GM18498 (cell line): ENCODE measurements at regions not wholly inside any gene's neighbourhood (a gene's known extent, or its start where the extent isn't known, plus 50 kb on each side); places are given as distances from the start of the nearest gene placed in this dataset.

Experiments
- ATAC-seq: cut with Tn5 transposase; IDR thresholded peaks from one replicate; pipeline ENCODE4 v1.9.1; 2021; ENCODE audit warnings: mild to moderate bottlenecking, moderate library complexity; ENCODE audit not compliant: unreplicated experiment

DNA sequence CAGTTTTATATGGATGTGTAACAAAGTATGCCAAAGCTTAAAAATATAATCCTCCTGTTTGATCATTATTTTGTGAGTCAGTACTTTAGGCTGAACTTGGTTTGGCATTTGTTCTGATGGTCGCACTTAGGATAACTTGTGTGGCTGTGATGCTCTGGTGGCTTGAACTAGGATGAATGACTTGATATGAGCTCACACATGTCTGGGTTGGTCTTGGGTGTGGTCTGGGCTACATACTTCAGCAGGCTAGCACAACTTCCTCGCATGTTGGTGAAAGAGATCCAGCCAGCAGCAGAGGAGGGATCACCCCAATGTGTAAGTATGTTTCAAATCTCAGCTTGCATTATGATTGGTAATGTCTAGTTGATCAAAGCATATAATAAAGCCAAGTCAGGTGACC lies 969.1 kb upstream of the PCDH9 start:
- ATAC-seq = no peak

DNA sequence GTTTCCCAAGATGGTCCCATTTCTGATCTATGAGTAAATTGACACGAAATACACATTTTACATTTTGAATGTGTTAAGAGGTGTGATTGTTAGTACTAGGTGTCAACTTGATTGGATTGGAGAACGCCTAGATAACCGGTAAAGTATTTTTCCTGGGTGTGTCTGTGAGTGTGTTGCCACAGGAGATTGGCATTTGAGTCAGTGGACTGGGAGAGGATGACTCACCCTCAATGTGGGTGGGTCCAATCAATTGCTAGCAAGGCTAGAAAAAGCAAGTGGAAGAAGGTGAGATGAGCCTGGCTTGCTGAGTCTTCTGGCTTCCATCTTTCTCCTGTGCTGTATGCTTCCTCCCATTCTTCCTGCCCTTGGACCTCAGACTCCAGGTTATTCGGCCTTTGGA lies 960.7 kb upstream of the PCDH9 start:
- no peak for ATAC-seq

DNA sequence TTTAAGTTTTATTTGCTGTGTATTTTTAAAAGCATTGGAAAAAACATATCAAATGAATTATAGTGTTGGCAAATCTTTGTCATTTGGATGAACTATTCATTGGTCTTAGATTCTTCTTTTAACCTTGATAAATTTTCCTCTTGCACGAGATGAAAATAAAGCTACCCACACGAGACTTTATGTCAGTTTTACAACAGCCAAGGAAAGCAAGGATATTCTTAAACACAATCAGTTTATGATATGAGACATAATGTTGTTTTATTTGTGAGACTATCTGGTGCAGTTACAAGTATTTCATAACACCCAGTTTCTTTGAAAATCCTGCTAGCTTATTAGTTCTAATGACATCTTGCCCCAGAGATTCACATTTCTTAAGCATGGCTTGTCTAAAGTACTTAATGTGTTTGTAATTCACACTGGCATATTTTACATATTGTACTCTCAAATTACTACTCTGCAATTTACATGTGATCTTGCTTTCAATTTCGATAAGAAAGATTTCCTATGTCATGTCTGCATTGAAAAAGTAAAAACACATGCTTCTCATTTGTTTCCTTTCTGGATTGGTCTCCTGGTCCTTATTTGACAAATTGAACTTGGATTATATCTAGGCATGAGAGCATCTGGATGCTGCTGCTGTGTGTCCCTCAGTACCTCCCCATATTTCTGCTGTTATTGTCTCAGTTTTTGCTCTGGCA lies 955.5 kb upstream of the PCDH9 start:
- ATAC-seq = no peak

DNA sequence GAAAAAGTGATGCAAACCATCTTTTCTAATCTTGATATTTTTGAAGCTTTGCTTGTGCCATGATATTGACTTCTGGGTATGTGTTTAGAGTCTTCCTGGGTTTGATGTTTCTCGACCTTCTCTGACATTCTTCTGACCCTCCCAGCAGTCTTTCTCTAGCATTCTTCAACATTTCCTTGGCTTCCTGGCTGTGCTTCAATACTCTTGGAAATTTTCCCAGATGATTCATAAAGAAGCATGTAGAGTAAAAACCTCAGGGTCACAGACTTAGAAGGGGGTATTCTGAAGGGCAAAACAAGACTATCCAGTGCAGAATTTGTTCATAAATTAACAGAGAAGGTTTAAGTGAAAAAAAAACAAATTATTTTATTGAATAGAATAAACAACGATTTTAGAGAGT lies 946.3 kb upstream of the PCDH9 start:
- ATAC-seq = no peak

DNA sequence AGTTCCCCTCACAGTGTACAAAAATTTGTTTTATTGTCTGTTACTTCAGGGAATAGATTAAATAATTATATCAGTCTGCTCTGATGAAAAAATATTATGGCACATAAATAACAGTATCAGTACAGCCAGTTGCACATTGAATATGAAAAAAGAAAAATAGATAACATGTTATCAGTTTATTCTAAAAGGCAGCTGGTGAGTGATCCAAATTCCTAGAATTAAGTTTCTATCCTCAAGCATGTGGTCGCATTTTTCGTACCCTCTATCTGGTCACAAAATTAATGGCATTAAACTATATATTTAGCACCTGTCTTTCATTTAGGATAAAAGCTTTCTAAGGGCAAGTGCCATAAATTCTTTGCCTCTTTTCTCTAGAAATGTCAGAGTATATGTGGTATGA lies 944.8 kb upstream of the PCDH9 start:
- no peak for ATAC-seq

DNA sequence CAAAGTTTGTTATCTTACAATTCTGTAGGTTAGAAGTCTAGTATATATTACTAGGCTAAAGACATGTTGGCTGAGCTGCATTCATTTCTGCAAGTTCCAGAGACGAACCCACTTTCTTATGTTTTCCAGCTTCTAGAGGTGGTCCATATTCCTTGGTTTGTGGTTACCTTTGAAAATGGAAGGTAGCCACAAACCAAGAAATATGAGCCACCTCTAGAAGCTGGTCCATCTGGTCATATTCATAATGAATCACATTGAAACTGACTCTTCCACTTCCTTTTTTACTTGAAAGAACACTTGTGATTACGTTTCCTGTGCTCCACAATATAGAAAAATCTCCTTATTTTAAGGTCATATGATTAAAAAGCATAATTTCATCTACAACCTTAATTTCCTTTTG lies 943.0 kb upstream of the PCDH9 start:
- no peak for ATAC-seq

DNA sequence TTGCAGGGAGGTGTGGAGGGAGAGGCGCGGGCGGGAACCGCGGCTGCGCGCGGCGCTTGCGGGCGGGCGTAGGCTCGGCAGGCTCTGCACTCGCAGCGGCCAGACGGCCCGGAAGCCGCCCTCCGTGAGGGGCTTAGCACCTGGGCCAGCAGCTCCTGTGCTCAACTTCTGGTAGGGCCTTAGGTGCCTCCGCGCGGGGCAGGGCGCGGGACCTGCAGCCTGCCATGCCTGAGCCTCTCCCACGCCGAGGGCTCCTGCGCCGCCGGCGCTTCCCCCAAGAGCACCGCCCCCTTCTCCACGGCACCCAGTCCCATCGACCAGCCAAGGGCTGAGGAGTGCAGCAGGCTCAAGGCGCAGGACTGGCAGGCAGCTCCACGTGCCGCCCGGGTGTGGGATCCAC lies 940.8 kb upstream of the PCDH9 start:
- ATAC-seq = no peak

DNA sequence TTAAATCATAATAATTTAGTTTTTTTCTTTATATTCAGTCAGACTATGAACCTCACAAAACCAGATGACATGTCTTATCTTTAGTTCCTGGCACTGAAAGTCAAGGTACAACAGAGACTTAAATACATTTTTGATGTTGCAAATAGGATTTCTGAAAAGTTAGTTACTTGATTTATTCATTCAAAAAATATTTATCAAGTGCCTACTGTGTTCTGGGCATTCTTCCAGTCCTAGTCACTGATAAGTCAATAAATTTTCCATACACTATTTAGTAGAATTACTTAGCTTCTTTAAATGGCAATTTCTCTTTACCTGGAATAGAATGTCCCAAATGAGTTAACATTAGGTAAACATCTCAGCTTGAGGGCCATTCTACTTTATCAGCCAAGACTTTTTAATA lies 938.3 kb upstream of the PCDH9 start:
- no peak for ATAC-seq

DNA sequence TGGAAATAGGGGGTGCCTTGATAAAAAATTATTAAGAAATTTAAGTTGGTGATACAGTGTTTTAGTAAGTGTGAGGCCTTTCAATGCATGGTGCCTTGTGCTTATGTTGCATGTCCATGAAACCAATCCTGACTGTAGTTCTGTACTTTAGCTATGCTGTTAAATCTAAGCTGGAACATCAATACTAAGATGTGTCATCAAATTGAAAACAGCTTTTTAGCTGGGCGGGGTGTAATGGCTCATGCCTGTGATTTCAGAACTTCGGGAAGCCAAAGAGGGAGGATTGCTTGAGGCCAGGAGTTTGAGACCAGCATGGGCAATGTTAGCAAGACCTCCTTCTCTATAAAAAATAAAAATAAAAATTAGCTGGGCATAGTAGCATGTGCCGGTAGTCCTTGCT lies 930.3 kb upstream of the PCDH9 start:
- no peak for ATAC-seq

DNA sequence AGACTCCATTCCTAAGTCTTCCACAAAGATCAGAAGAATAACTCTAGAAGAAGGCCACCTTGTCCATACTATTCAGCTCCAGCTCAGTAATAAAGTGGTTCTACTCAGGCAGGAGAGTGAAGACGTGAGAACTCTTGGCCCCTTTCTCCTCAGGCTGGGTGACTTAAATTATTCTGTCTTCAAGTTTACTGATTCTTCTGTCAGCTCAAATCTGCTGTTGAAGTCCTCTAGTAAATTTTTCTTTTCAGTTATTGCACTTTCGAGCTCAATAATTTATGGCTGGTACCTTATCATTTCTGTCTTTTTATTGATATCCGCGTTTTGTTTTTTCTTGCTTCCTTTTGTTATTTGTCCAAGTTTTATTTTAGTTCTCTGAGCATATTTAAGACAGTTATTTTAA lies 922.3 kb upstream of the PCDH9 start:
- ATAC-seq = no peak

DNA sequence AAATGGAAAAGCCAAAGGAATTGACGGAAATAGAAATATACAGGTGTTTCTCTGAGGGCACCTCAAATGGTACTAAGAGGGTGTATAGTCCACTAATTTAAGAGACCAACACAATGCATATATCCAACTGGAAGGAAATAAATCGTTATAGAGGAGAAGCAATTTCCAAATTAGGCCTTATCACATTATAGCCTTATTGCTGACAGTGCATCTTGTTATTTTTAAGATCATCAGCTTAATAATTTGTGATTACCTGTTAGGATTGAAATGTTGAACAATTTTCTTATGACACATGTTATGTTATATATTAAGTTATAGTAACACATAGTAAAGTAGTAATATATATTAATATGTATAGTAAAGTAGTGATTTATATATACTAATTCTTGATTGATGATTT lies 915.7 kb upstream of the PCDH9 start:
- ATAC-seq = no peak

DNA sequence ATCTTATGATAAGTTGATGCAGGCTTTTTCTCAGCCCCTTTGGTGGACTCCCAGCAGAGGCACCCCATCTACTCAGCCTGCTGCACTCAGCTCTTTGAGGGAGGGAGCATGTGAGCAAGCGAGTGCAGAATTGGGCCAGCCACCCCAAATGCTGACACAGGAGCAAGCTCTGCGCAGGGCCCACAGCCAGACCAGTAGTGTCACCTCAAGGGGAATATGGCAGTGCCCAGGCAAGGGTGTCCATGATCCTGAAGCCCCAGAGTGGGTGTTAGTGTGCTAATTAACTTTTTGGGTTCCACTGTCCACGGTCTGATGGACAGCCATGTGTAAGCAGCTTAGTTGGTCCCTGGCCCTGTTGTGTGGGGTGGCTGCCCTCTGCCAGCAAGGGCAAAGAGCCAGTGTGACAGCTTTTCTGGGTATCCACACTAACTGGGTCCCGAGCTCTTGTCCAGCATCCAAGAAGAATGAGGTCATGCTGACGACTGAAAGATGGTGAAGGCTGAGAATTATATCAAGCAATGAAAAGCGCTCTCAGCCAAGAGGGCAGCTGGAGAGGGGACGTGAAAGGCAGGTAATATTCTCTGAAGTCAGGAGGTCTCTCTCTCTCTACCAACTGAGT lies 898.3 kb upstream of the PCDH9 start:
- no peak for ATAC-seq

DNA sequence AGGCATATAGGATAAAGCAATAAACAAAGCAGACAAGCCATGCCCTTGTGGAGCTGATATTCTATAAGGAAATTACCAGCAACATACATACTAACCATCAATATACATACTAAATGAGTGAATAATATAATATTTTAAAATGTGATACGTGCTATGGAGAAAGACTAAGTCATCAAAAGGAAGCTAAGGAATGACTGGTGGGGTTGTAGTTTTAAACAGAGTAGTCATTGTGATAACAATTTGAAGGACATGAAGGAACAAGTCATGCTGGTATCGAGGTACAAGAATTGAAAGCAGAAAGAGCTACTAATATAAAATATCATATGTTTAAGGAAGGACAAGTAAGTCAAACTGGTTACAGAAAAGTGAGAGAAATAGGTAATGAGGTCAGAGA lies 894.9 kb upstream of the PCDH9 start:
- no peak for ATAC-seq

DNA sequence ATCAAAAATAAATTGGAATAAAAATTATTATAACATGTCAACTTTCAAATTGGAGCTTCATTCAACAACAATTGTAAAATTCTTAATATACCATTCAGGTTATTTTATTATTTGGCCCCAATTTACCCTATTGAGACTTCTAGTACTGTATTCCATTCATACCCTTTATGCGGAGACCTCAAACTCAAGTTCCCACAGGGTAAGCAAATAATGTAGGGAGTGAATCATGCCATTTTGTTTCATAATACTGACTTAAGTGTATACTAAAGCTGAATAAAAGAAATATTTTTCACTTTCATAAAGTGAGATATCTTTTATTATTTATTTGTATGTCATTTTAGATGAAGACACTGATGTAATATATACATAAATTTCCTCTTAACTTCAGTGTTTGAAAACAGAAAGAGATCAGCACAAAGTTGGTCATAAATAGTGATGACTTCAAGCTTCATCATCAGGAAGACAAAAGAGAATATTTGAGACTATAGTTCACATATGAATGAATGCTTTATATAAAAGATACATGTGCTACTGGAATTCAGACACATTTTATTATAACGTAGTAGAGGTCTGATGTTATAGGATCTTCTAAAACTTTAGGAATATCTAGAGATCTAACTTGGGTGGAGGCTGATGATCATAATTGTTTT lies 894.4 kb upstream of the PCDH9 start:
- ATAC-seq = no peak

DNA sequence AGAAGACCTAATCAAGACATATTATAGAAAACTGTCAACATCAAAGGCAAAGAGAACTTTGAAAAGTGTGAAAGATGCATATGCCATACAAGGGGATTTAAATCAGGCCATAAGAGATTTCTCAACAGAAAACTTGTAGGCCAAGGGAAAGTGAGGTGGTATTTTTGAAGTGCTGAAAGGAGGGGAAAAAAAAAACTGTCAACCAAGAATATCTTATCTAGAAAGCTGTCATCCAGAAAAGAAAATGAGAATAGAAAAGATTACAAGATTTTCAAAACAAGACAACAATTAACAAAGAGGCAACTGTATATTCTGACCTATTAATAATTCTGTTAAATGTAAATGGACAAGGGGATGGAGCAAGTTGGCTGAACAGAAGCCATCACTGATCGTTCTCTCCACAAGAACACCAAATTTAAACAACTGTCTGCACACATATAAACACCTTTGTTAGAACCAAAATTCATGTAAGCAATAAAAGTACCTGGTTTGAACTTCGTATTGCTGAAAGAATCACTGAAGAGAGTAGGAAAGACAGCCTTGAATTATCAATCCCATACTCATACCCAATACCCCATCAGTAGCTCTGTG lies 880.1 kb upstream of the PCDH9 start:
- ATAC-seq = no peak

DNA sequence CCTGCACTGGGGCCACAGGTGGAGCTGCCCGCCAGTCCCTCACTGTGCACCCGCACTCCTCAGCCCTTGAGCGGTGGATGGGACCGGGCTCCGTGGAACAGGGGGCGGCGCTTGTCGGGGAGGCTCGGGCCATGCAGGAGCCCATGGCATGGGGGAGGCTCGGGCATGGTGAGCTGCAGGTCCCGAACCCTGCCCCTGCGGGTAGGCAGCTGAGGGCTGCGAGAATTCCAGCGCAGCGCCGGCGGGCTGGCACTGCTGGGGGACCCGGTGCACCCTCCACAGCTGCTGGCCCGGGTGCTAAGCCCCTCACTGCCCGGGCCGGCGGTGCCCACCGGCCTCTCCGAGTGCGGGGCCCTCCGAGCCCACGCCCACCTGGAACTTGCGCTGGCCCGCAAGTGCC lies 877.5 kb upstream of the PCDH9 start:
- no peak for ATAC-seq

DNA sequence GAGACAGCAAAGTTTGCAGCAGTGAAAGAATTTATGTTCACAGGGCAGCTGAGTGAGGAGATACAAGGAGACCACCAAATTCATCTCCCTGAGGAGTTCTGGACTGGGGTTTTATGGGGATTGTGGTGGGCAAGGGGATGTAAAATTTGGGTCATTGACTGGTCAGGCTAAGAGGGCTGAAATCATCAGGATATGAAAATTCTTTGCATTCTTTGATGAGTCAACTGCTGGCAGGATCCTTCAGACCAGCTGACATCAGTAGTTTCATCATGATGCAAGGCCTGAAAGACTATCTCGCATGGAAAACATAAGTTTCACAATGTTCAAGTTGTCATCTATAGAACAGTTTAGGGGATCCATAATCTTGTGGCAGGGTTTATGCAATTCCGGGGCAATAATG lies 869.5 kb upstream of the PCDH9 start:
- ATAC-seq = no peak

DNA sequence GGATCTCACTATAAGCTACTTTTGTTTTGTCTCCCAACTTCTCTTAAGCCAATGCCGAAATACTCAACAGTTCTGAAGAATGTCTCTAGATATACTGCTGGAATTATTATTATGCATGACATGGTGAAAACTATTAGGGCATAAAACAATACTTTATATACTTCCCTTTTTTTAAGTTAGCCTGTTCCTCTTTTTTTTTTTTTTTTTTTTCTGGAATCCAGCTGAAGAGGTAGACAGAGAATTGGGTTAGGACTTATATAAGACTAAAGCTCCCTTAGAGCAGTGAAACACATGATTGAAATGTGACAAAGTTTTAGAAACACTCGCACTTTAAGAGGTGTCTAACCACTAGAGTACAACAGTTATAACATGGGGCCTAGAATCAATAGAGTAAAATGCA lies 850.9 kb upstream of the PCDH9 start:
- no peak for ATAC-seq

DNA sequence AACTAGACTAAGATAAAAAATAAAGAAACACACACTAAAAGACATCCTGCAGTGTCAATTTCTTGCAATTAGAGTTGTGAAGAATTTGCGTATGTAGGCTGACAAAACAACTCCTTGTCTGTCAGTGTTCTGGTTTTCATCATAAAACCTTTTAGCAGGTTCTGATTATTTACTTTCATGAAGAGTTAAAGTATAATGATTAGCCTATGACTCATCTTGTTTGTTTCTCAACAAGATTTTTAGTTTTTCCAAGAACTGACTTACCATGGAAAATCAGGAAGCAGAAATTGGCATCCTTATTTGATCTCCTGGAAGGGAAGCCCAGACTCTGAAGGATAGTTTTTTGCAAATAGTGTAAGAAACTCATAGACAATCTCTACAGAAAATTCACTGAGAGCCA lies 848.7 kb upstream of the PCDH9 start:
- no peak for ATAC-seq

DNA sequence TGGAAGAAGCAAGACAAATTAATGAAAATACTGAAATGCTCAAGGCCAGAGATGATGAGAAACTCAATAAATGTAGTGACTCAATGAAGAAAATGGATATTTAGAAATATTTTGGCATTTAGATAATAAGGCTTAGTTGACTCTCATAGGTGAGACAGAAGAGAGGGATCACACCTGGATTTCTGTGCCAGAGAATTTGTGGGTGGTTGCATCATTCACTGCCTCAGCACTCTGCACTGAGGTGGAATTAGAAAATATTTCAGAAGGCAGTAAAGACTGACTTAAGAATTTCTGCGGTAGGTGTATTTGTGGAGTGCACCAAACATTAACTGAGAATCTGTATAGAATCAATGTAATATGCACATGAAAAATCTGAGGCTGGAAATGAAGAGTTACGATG lies 848.3 kb upstream of the PCDH9 start:
- ATAC-seq = no peak

DNA sequence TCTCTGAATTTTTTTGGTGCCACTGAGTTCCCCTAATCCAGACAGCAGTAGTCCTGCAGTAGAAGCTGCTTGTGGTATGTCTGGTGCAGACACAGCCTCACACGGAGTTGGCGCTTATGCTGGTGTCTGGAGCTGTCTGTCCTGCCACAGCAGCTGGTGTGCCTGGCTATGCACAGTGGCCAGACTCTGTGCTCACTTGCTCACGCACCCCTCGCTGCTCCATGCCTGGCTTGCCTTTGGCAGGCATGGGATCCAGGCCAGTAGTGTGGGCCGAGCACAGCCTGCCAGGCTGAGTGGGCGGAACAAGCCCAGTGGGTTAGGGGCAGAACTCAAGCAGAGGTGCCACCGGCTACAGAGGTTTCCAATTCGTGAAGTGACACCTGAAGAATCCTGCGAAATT lies 845.9 kb upstream of the PCDH9 start:
- no peak for ATAC-seq

DNA sequence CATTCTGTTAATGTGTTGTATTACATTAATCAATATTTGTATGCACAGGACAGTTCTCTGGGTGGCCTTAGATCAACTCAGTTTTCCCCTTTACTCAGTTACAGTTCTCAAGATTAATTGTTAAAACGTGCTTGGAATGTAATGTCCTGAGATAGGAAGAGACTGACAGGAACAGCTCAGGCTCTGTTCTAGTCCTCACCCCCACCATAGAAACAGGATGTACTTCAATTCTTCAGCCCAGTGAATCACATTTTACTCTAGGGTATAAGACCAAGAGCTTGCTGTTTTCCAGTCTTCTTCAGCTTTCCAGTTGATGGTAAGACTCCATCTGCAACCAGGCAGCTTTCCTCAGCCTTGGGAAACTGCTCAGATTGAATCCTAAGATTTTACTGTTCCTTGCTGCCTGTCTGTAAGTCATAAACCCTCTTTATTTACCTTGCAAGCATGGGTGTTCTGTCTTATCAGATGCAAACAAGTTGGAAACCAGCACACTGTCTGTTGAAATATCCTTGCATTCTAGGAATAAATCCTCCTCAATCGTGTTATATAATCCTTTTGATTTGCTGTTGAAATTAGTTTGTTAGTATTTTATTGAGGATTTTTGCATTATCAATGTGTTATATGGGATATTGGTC lies 836.9 kb upstream of the PCDH9 start:
- ATAC-seq = no peak
